ENCODE measurements at regions not wholly inside any gene's neighbourhood (a gene's known extent, or its start where the extent isn't known, plus 50 kb on each side); places are given as distances from the start of the nearest gene placed in this dataset.

DNA sequence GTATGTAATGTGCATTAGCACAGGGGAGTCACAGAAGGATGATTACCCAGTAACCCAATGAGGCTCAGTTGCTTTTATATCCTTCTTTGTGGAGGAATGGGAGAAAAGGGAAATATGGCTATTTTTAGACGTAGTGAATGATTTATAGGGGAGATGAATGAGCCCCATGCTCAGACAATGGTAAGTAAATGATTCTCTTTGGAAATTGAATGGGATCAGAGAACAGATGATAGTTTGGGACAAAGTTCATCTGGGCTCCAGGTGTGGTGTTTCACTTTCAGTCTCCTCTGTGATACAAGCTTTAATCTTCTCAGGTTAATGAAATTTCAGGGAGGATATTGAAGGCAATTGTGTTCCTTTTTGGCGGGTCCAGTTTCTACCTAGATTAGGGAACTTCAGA lies 63.0 kb upstream of the MPP7 start:
- ChIA-PET POLR2A (no interaction called here), CTCF (interaction anchor here (0.6 kb wide), 1 partner anchor 27 kb away, joined by 5 read pairs; no protein-coding TSS in a partner anchor)
- in situ Hi-C loops (cut with HindIII; ENCODE audit: low pct_unique_long_range_greater_than_20kb, low sequenced_read_pairs) (no loop called here), intact Hi-C loops (cut with micrococcal nuclease; ENCODE audit: unreplicated experiment) (no loop called here)
- no peak for TF ChIP-seq CTCF (IDR thresholded peaks at IDR 0.05)
- no peak for TF ChIP-seq SIN3A (IDR thresholded peaks at IDR 0.05; ENCODE audit: borderline replicate concordance, insufficient read depth, low read depth, low read length)
- no peak for TF ChIP-seq POLR2AphosphoS5 (IDR thresholded peaks at IDR 0.05; ENCODE audit: low read depth, low read length)
- TF ChIP-seq, protein P1, sequence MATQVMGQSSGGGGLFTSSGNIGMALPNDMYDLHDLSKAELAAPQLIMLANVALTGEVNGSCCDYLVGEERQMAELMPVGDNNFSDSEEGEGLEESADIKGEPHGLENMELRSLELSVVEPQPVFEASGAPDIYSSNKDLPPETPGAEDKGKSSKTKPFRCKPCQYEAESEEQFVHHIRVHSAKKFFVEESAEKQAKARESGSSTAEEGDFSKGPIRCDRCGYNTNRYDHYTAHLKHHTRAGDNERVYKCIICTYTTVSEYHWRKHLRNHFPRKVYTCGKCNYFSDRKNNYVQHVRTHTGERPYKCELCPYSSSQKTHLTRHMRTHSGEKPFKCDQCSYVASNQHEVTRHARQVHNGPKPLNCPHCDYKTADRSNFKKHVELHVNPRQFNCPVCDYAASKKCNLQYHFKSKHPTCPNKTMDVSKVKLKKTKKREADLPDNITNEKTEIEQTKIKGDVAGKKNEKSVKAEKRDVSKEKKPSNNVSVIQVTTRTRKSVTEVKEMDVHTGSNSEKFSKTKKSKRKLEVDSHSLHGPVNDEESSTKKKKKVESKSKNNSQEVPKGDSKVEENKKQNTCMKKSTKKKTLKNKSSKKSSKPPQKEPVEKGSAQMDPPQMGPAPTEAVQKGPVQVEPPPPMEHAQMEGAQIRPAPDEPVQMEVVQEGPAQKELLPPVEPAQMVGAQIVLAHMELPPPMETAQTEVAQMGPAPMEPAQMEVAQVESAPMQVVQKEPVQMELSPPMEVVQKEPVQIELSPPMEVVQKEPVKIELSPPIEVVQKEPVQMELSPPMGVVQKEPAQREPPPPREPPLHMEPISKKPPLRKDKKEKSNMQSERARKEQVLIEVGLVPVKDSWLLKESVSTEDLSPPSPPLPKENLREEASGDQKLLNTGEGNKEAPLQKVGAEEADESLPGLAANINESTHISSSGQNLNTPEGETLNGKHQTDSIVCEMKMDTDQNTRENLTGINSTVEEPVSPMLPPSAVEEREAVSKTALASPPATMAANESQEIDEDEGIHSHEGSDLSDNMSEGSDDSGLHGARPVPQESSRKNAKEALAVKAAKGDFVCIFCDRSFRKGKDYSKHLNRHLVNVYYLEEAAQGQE (IDR thresholded peaks at IDR 0.05; ENCODE audit: insufficient read depth in 1 of 2, low read depth in 2 of 2, low read length in 1 of 2), result no peak
- TF ChIP-seq TCF7L2 (IDR thresholded peaks at IDR 0.05; ENCODE audit: low read depth, low read length), result no peak
- ATAC-seq, result no peak
- H3K4me1 ChIP-seq (ENCODE audit: control insufficient read depth, insufficient read depth, low read length), result no peaks in the 10 kb centered on the region
- H3K36me3 ChIP-seq (ENCODE audit: control insufficient read depth, insufficient read depth, low read length), result no peaks in the 10 kb centered on the region
- no peak overlapping the region for H3K4me3 ChIP-seq (ENCODE audit: low read depth in 2 of 2, low read length in 2 of 2)
- no peaks in the 10 kb centered on the region for H3K9me3 ChIP-seq (ENCODE audit: control insufficient read depth, insufficient read depth, low read depth, low read length)
- DNase-seq (ENCODE audit: low read depth, low spot score), result no peak
- H3K27ac ChIP-seq (ENCODE audit: low read length), result no peak overlapping the region
- no peaks in the 10 kb centered on the region for H3K27me3 ChIP-seq (ENCODE audit: control insufficient read depth, insufficient read depth, low read length)
- no TSS peak for BruUV-seq (replicated peaks)

GRCh38 chr10:28366994-28367393 lies 64.1 kb upstream of the MPP7 start:
- ChIA-PET POLR2A (no interaction called here), CTCF (no interaction called here)
- TF ChIP-seq POLR2AphosphoS5 (IDR thresholded peaks at IDR 0.05; ENCODE audit: low read depth, low read length) (no peak), SIN3A (IDR thresholded peaks at IDR 0.05; ENCODE audit: borderline replicate concordance, insufficient read depth, low read depth, low read length) (no peak), TCF7L2 (IDR thresholded peaks at IDR 0.05; ENCODE audit: low read depth, low read length) (no peak), CTCF (IDR thresholded peaks at IDR 0.05) (no peak)
- TF ChIP-seq, protein P1 (IDR thresholded peaks at IDR 0.05; ENCODE audit: insufficient read depth in 1 of 2, low read depth in 2 of 2, low read length in 1 of 2), result no peak
- H3K27ac ChIP-seq (ENCODE audit: low read length), result no peak overlapping the region
- in situ Hi-C loops (cut with HindIII; ENCODE audit: low pct_unique_long_range_greater_than_20kb, low sequenced_read_pairs) (no loop called here), intact Hi-C loops (cut with micrococcal nuclease; ENCODE audit: unreplicated experiment) (no loop called here)
- no peaks in the 10 kb centered on the region for H3K36me3 ChIP-seq (ENCODE audit: control insufficient read depth, insufficient read depth, low read length)
- H3K4me3 ChIP-seq (ENCODE audit: low read depth in 2 of 2, low read length in 2 of 2), result no peak overlapping the region
- H3K4me1 ChIP-seq (ENCODE audit: control insufficient read depth, insufficient read depth, low read length), result no peaks in the 10 kb centered on the region
- ATAC-seq, result no peak
- no peaks in the 10 kb centered on the region for H3K27me3 ChIP-seq (ENCODE audit: control insufficient read depth, insufficient read depth, low read length)
- H3K9me3 ChIP-seq (ENCODE audit: control insufficient read depth, insufficient read depth, low read depth, low read length), result no peaks in the 10 kb centered on the region
- no peak for DNase-seq (ENCODE audit: low read depth, low spot score)
- no TSS peak for BruUV-seq (replicated peaks)

All from Panc1 (cell line).